ENCODE measurements at regions not wholly inside any gene's neighbourhood (a gene's known extent, or its start where the extent isn't known, plus 50 kb on each side); places are given as distances from the start of the nearest gene placed in this dataset.

GRCh38 chr6:77026341-77026740 lies 436.9 kb downstream of the HTR1B start:
- no peak for TF ChIP-seq CTCF (conservative IDR thresholded peaks at IDR 0.05; ENCODE audit: control insufficient read depth, insufficient read depth, low read depth, low read length)
- no peak overlapping the region for H3K4me3 ChIP-seq (ENCODE audit: control insufficient read depth, low read depth, low read length)
- DNase-seq (ENCODE audit: low read depth) = no peak

GRCh38 chr6:77025736-77026223 lies 437.5 kb downstream of the HTR1B start:
- no peak for DNase-seq (ENCODE audit: low read depth)
- TF ChIP-seq CTCF (conservative IDR thresholded peaks at IDR 0.05; ENCODE audit: control insufficient read depth, insufficient read depth, low read depth, low read length) = no peak
- H3K4me3 ChIP-seq (ENCODE audit: control insufficient read depth, low read depth, low read length) = no peak overlapping the region

- no peak for DNase-seq (ENCODE audit: low read depth)
- H3K4me3 ChIP-seq (ENCODE audit: control insufficient read depth, low read depth, low read length) = no peak overlapping the region
- TF ChIP-seq CTCF (conservative IDR thresholded peaks at IDR 0.05; ENCODE audit: control insufficient read depth, insufficient read depth, low read depth, low read length) = no peak
Measured at GRCh38 chr6:77021778-77022177, 441.5 kb downstream of the HTR1B start.

GRCh38 chr6:77021232-77021631 lies 442.1 kb downstream of the HTR1B start:
- no peak overlapping the region for H3K4me3 ChIP-seq (ENCODE audit: control insufficient read depth, low read depth, low read length)
- no peak for TF ChIP-seq CTCF (conservative IDR thresholded peaks at IDR 0.05; ENCODE audit: control insufficient read depth, insufficient read depth, low read depth, low read length)
- no peak for DNase-seq (ENCODE audit: low read depth)

- no peak overlapping the region for H3K4me3 ChIP-seq (ENCODE audit: control insufficient read depth, low read depth, low read length)
- TF ChIP-seq CTCF (conservative IDR thresholded peaks at IDR 0.05; ENCODE audit: control insufficient read depth, insufficient read depth, low read depth, low read length) = no peak
- DNase-seq (ENCODE audit: low read depth) = no peak
Measured at GRCh38 chr6:77019081-77019480, 444.2 kb downstream of the HTR1B start.

GRCh38 chr6:77017537-77017936 lies 445.8 kb downstream of the HTR1B start:
- no peak for TF ChIP-seq CTCF (conservative IDR thresholded peaks at IDR 0.05; ENCODE audit: control insufficient read depth, insufficient read depth, low read depth, low read length)
- H3K4me3 ChIP-seq (ENCODE audit: control insufficient read depth, low read depth, low read length) = no peak overlapping the region
- DNase-seq (ENCODE audit: low read depth) = no peak

- peak; percentile 46 for DNase-seq (ENCODE audit: low read depth)
- no peak for TF ChIP-seq CTCF (conservative IDR thresholded peaks at IDR 0.05; ENCODE audit: control insufficient read depth, insufficient read depth, low read depth, low read length)
- no peak overlapping the region for H3K4me3 ChIP-seq (ENCODE audit: control insufficient read depth, low read depth, low read length)
Measured at GRCh38 chr6:77015350-77015749, 447.9 kb downstream of the HTR1B start.
